ENCODE measurements at regions not wholly inside any gene's neighbourhood (a gene's known extent, or its start where the extent isn't known, plus 50 kb on each side); places are given as distances from the start of the nearest gene placed in this dataset.

DNA sequence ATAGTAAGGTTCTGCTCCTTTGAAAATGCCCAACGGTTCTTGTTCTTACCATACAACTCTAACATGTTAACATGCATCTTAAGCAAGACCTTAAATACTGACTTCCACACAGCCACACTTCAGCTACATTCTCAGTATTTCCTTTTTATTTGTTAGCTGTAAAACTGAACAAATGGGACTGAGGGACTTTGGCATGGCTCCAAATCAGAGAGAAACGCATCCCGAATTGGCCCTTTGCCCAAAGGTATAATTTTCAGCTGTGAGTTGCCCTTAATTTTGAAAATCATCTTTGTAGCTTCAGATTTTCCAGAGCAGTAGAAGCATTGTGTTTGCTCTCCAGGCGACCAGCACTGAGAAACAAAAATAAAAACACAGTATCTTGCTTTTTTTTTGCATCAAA, 56.4 kb downstream of the NEUROD6 start:
- TF ChIP-seq, protein P1, sequence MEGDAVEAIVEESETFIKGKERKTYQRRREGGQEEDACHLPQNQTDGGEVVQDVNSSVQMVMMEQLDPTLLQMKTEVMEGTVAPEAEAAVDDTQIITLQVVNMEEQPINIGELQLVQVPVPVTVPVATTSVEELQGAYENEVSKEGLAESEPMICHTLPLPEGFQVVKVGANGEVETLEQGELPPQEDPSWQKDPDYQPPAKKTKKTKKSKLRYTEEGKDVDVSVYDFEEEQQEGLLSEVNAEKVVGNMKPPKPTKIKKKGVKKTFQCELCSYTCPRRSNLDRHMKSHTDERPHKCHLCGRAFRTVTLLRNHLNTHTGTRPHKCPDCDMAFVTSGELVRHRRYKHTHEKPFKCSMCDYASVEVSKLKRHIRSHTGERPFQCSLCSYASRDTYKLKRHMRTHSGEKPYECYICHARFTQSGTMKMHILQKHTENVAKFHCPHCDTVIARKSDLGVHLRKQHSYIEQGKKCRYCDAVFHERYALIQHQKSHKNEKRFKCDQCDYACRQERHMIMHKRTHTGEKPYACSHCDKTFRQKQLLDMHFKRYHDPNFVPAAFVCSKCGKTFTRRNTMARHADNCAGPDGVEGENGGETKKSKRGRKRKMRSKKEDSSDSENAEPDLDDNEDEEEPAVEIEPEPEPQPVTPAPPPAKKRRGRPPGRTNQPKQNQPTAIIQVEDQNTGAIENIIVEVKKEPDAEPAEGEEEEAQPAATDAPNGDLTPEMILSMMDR (IDR thresholded peaks at IDR 0.05; ENCODE audit: insufficient read depth, low read depth, low read length) = no peak
- no peak for DNase-seq (ENCODE audit: low read depth)

GRCh38 chr7:31271641-31272405, 68.7 kb downstream of the NEUROD6 start:
- DNase-seq (ENCODE audit: low read depth) = no peak
- no peak overlapping the region for H3K4me3 ChIP-seq (ENCODE audit: low read depth, low read length)
- TF ChIP-seq, protein P1 (IDR thresholded peaks at IDR 0.05; ENCODE audit: insufficient read depth, low read depth, low read length) = no peak

More for the DNA sequence above, 56.4 kb downstream of the NEUROD6 start:
- no peak overlapping the region for H3K4me3 ChIP-seq (ENCODE audit: low read depth, low read length)

DNA sequence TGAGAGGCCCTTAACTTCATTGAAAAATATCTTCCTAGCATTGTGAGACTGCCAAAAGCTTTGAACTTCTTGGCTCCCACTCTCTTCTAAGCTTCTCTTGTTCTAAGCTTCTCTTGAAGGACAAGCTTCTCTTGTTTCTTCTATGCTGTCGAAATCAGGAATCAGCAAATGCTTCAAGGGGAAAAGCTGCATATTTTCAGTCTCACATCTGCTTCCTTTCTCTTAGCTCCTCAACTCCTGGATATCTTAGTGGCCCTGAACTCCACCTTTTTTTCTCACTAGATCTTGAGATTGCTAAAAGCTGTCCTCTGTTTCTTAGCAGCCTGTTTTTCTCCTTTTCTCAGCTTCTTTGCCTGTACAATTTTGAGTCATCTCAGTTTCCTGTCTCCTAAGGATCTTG, 73.0 kb downstream of the NEUROD6 start:
- no peak overlapping the region for H3K4me3 ChIP-seq (ENCODE audit: low read depth, low read length)
- DNase-seq (ENCODE audit: low read depth) = no peak

GRCh38 chr7:31263338-31263737, 77.2 kb downstream of the NEUROD6 start:
- H3K4me3 ChIP-seq (ENCODE audit: low read depth, low read length) = no peak overlapping the region
- TF ChIP-seq, protein P1 (IDR thresholded peaks at IDR 0.05; ENCODE audit: insufficient read depth, low read depth, low read length) = no peak
- DNase-seq (ENCODE audit: low read depth) = no peak

More for the DNA sequence above, 73.0 kb downstream of the NEUROD6 start:
- TF ChIP-seq, protein P1 (IDR thresholded peaks at IDR 0.05; ENCODE audit: insufficient read depth, low read depth, low read length) = no peak

DNA sequence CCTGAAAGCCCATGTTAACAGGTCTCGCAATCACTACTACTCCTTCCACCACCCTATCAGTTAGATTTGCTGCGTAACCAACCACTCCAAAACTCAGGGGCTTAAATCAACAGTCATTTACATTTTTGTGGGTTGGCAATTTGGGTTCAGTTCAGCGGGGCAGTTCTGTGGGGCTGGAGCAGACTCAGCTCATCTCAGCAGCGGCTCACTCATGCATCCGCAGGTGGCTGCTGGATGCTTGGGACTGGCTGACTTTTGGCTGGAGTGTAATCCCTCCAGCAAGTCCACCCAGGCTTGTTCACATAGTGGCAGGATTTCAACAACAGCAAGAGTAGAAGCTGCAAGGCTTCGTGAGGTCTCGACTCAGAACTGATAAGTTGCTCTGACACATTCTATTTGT, 79.2 kb downstream of the NEUROD6 start:
- no peak for DNase-seq (ENCODE audit: low read depth)
- TF ChIP-seq, protein P1 (IDR thresholded peaks at IDR 0.05; ENCODE audit: insufficient read depth, low read depth, low read length) = no peak
- H3K4me3 ChIP-seq (ENCODE audit: low read depth, low read length) = no peak overlapping the region

DNA sequence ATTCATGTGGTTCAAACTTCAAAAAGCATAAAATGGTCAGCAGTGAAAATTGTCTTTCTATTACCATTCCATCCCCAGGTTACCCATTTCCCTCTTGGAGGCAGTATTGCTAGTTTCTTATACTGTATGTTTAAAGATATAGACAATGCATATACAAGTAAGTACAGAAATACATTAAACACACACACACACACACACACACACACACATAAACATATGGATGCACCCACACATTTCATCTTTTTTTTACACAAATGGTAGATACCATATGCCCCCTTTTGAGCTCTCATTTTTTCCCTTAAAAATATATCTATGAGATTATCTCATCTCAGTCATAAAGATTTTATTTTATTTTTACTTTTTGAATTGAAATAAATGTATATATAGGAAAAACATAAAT, 79.7 kb downstream of the NEUROD6 start:
- no peak for DNase-seq (ENCODE audit: low read depth)
- H3K4me3 ChIP-seq (ENCODE audit: low read depth, low read length) = no peak overlapping the region
- TF ChIP-seq, protein P1 (IDR thresholded peaks at IDR 0.05; ENCODE audit: insufficient read depth, low read depth, low read length) = no peak

DNA sequence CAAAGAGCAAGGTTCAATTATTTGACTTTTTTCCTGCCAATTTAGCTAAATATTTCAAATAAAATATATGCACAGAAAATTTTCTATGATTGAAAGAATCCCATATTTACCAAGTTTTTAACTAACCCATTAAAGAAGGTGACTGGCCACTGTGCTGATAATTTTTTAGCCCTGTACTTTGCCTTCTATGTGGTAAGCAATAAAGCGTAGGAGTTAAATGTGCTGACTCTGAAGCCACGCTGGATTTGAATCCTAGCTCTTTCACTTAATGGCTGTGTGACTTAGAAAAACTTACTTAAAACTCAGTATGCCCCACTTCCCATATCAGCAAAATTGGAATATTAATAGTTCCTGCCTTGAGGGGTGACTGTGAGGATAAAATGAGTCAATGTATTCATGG, 82.1 kb downstream of the NEUROD6 start:
- no peak for DNase-seq (ENCODE audit: low read depth)
- TF ChIP-seq, protein P1 (IDR thresholded peaks at IDR 0.05; ENCODE audit: insufficient read depth, low read depth, low read length) = no peak

More for the DNA sequence above, 82.1 kb downstream of the NEUROD6 start:
- H3K4me3 ChIP-seq (ENCODE audit: low read depth, low read length) = no peak overlapping the region

All from fibroblast of villous mesenchyme (primary cell).